A549 (cell line): ENCODE measurements at regions not wholly inside any gene's neighbourhood (a gene's known extent, or its start where the extent isn't known, plus 50 kb on each side); places are given as distances from the start of the nearest gene placed in this dataset.
A peak's percentile ranks its signal among the peaks of the same experiment; 100 is the strongest.

Source experiments
- ATAC-seq, 2 experiments: fragments of 200-7000 bp in 1 of 2; fragments of >200 bp in 1 of 2; cut with Nextera tagmentation in 1 of 2; cut with Tn5 transposase in 1 of 2; 3 replicates each; pipeline versions ENCODE4 v1.8.0 to v1.9.1; 2018 to 2020; ENCODE audit warnings: mild to moderate bottlenecking in 1 of 2, moderate library complexity in 1 of 2
- CTCF ChIA-PET: fragments of 300-600 bp; sonication (Branson Sonifier 250); formaldehyde crosslinking; extraction: SDS; loops from one replicate; lab custom pipeline; 2021; ENCODE audit warnings: antibody characterized with exemption, inconsistent platforms; lab: Yijun Ruan, JAX
- POLR2A ChIA-PET: fragments of 350-600 bp; formaldehyde crosslinking; extraction: SDS; loops from one replicate; lab custom pipeline; 2021; ENCODE audit warnings: antibody characterized with exemption, inconsistent platforms; lab: Yijun Ruan, JAX
- DNase-seq, 2 experiments: peaks; one replicate each; pipeline versions ENCODE4 v3.0.0 to v3.0.0-alpha.2; 2011 to 2016; ENCODE audit warnings: low read depth in 1 of 2, low spot score in 1 of 2
- FAIRE-seq: peaks from 2 replicates; lab custom pipeline; 2011; peaks lifted over from hg19 to GRCh38; lab: Jason Lieb, UNC
- H3K27ac ChIP-seq, 2 experiments: fragments of >200 bp; sonication (Bioruptor Twin); formaldehyde crosslinking; 3 replicates each; pipeline ENCODE4 v1.5.1; 2016 to 2017
- H3K4me1 ChIP-seq: fragments of >200 bp; sonication (Bioruptor Twin); formaldehyde crosslinking; 3 replicates; pipeline ENCODE4 v1.6.1; 2016
- H3K4me2 ChIP-seq: fragments of >200 bp; sonication (Bioruptor Twin); formaldehyde crosslinking; 3 replicates; pipeline ENCODE4 v1.6.1; 2016
- H3K4me3 ChIP-seq: fragments of >200 bp; sonication (Bioruptor Twin); formaldehyde crosslinking; 3 replicates; pipeline ENCODE4 v1.5.1; 2016
- H3K9me3 ChIP-seq: fragments of >200 bp; sonication (Bioruptor Twin); formaldehyde crosslinking; 3 replicates; pipeline ENCODE4 v1.6.1; 2016
- BCL3 ChIP-seq: fragments of >200 bp; sonication (Bioruptor Twin); formaldehyde crosslinking; IDR thresholded peaks from 3 replicates; pipeline ENCODE4 v1.6.1; 2016
- CBX2 ChIP-seq: fragments of 200-600 bp; sonication (generic); IDR thresholded peaks from 2 replicates; pipeline ENCODE4 v1.6.1; 2016; ENCODE audit warnings: low read depth, mild to moderate bottlenecking, borderline replicate concordance
- CBX8 ChIP-seq: fragments of 200-600 bp; sonication (generic); IDR thresholded peaks from 2 replicates; pipeline ENCODE4 v1.6.1; 2016
- EHF ChIP-seq: fragments of 250-450 bp; sonication (Bioruptor Pico); IDR thresholded peaks from 2 replicates; pipeline ENCODE4 v1.5.0; 2020; ENCODE audit warnings: mild to moderate bottlenecking
- ELK1 ChIP-seq: fragments of 150-350 bp; IDR thresholded peaks from 2 replicates; pipeline ENCODE4 v1.6.1; 2014; ENCODE audit warnings: low read depth, mild to moderate bottlenecking, low read length
- FOSB ChIP-seq: fragments of 250-450 bp; sonication (Bioruptor Pico); IDR thresholded peaks from 2 replicates; pipeline ENCODE4 v1.5.0; 2020; ENCODE audit warnings: mild to moderate bottlenecking, moderate library complexity
- HDAC2 ChIP-seq: fragments of 200-600 bp; sonication (generic); IDR thresholded peaks from 2 replicates; pipeline ENCODE4 v1.6.1; 2016
- HES2 ChIP-seq: fragments of >200 bp; sonication (Bioruptor Twin); formaldehyde crosslinking; IDR thresholded peaks from 2 replicates; pipeline ENCODE4 v1.6.1; 2016
- HOXB5 ChIP-seq: fragments of 250-450 bp; sonication (Bioruptor Pico); IDR thresholded peaks from 2 replicates; pipeline ENCODE4 v1.5.0; 2020; ENCODE audit warnings: mild to moderate bottlenecking, moderate library complexity
- JUNB ChIP-seq: fragments of >200 bp; sonication (Bioruptor Twin); formaldehyde crosslinking; IDR thresholded peaks from 2 replicates; pipeline ENCODE4 v1.6.1; 2016
- KDM5A ChIP-seq: fragments of 200-600 bp; sonication (generic); IDR thresholded peaks from 2 replicates; pipeline ENCODE4 v1.6.1; 2016; ENCODE audit warnings: antibody characterized with exemption, mild to moderate bottlenecking
- MAFK ChIP-seq: fragments of 450-650 bp; IDR thresholded peaks from 2 replicates; pipeline ENCODE4 v1.6.1; 2014; ENCODE audit not compliant: partially characterized antibody
- MAX ChIP-seq: IDR thresholded peaks from 2 replicates; pipeline ENCODE4 v1.6.1; 2012
- MAZ ChIP-seq: fragments of 150-350 bp; IDR thresholded peaks from 2 replicates; pipeline ENCODE4 v1.6.1; 2014; ENCODE audit warnings: antibody characterized with exemption, low read depth, low read length, borderline replicate concordance
- MYC ChIP-seq: IDR thresholded peaks from 2 replicates; pipeline ENCODE4 v1.6.1; 2012; ENCODE audit warnings: mild to moderate bottlenecking, inconsistent platforms, low read length, improper control_type of control experiment, borderline replicate concordance
- NFE2L2 ChIP-seq: fragments of 150-350 bp; conservative IDR thresholded peaks from 2 replicates; pipeline ENCODE4 v1.6.1; 2014; ENCODE audit warnings: low read length
- NPAS2 ChIP-seq: fragments of 250-450 bp; sonication (Bioruptor Pico); IDR thresholded peaks from 2 replicates; pipeline ENCODE4 v1.8.0; 2022; ENCODE audit warnings: mild to moderate bottlenecking, moderate library complexity, borderline replicate concordance
- POLR2A ChIP-seq: IDR thresholded peaks from 2 replicates; pipeline ENCODE4 v1.6.1; 2012; ENCODE audit warnings: mild to moderate bottlenecking, low read length
- POLR2AphosphoS2 ChIP-seq: conservative IDR thresholded peaks from 2 replicates; pipeline ENCODE4 v1.6.1; 2012; ENCODE audit warnings: low read length, improper control_type of control experiment, inconsistent platforms
- RAD21 ChIP-seq, 2 experiments: fragments of >200 bp in 1 of 2; sonication (Bioruptor Twin) in 1 of 2; formaldehyde crosslinking in 1 of 2; IDR thresholded peaks in 1 of 2; conservative IDR thresholded peaks in 1 of 2; 2 replicates in 1 of 2; 3 replicates in 1 of 2; pipeline ENCODE4 v1.6.1; 2012 to 2018; ENCODE audit warnings: inconsistent platforms in 1 of 2
- RFX5 ChIP-seq: fragments of 450-650 bp; IDR thresholded peaks from 2 replicates; pipeline ENCODE4 v1.7.1; 2014; ENCODE audit warnings: antibody characterized with exemption, mild to moderate bottlenecking, moderate library complexity
- SMC3 ChIP-seq: fragments of >200 bp; sonication (Bioruptor Twin); formaldehyde crosslinking; IDR thresholded peaks from 3 replicates; pipeline ENCODE4 v1.6.1; 2018; ENCODE audit warnings: inconsistent platforms
- WGBS: methylation state at CpG from one replicate; pipeline ENCODE4 v1.1.6; 2017; ENCODE audit errors: missing lambda C conversion rate; 5-methylcytosine and 5-hydroxymethylcytosine counted together

- Histone ChIP-seq H3K27ac (no peak overlapping the region), H3K4me3 (no peak overlapping the region), H3K4me1 (no peaks in the 10 kb centered on the region; the same call in 2 of the 3 replicates), H3K9me3 (peaks cover 9% of the 10 kb centered on the region; the same call in 2 of the 3 replicates), H3K4me2 (no peak overlapping the region)
- FAIRE-seq, result no peak
- no peak for DNase-seq
- WGBS, result 91% methylated on average over 4 of the region's 4 CpGs
- TF ChIP-seq MAX, result no peak
- TF ChIP-seq MAZ, result no peak
- TF ChIP-seq HDAC2, result no peak
- TF ChIP-seq KDM5A, result no peak
- no peak for TF ChIP-seq EHF (CRISPR knock-in tag)
- no peak for TF ChIP-seq POLR2A
- no peak for TF ChIP-seq CBX8
- TF ChIP-seq RAD21 (conservative IDR thresholded peaks at IDR 0.05 in 1 of 2, IDR thresholded peaks at IDR 0.05 in 1 of 2), result no peak
- no peak for TF ChIP-seq HES2
- no peak for TF ChIP-seq MYC
- TF ChIP-seq NPAS2 (CRISPR knock-in tag), result no peak
- no peak for TF ChIP-seq CBX2
- no peak for TF ChIP-seq FOSB
- ChIA-PET POLR2A (no interaction called here), CTCF (interaction anchor here (0.6 kb wide), 1 partner anchor 88 kb away, joined by 3 read pairs; no protein-coding TSS in a partner anchor)
- no peak for ATAC-seq
Observed at GRCh38 chr7:68678196-68678595, 920.1 kb upstream of the AUTS2 start.

- Histone ChIP-seq H3K4me2 (no peak overlapping the region), H3K4me1 (peaks cover 4% of the 10 kb centered on the region; the same call in 1 of the 3 replicates), H3K4me3 (no peak overlapping the region), H3K27ac (no peak overlapping the region), H3K9me3 (no peaks in the 10 kb centered on the region; the same call in 2 of the 3 replicates)
- TF ChIP-seq ELK1 (no peak), RFX5 (no peak), POLR2AphosphoS2 (no peak), HOXB5 (no peak), MAZ (no peak), NFE2L2 (no peak), CBX2 (no peak), NPAS2 (CRISPR knock-in tag) (no peak)
- POLR2A ChIA-PET, result no interaction called here
- DNase-seq, result no peak
- CTCF ChIA-PET, result no interaction called here
- no peak for FAIRE-seq
- ATAC-seq, result no peak
- WGBS, result 84% methylated on average over 7 of the region's 7 CpGs
Observed at GRCh38 chr7:68679459-68680234, 918.6 kb upstream of the AUTS2 start.

GRCh38 chr7:68680235-68680872 is 917.9 kb upstream of the AUTS2 start:
- POLR2A ChIA-PET, result no interaction called here
- no peak overlapping the region for H3K27ac ChIP-seq

More at GRCh38 chr7:68680235-68680872, 917.9 kb upstream of the AUTS2 start:
- no peak for DNase-seq
- TF ChIP-seq BCL3 (no peak), JUNB (no peak), SMC3 (no peak), MAFK (peak; percentile 62), HDAC2 (no peak), FOSB (no peak), NPAS2 (CRISPR knock-in tag) (no peak)
- CTCF ChIA-PET, result no interaction called here
- H3K4me2 ChIP-seq, result no peak overlapping the region
- 43% methylated on average over 1 of the region's 1 CpG for WGBS
- H3K4me3 ChIP-seq, result no peak overlapping the region
- no peaks in the 10 kb centered on the region for H3K9me3 ChIP-seq
- H3K4me1 ChIP-seq, result peaks cover 5% of the 10 kb centered on the region; the same call in 1 of the 3 replicates
- no peak for FAIRE-seq
- no peak for ATAC-seq
